Endothelial cell of umbilical vein (primary cell): ENCODE measurements at regions not wholly inside any gene's neighbourhood (a gene's known extent, or its start where the extent isn't known, plus 50 kb on each side); places are given as distances from the start of the nearest gene placed in this dataset.

Experiments used
- CTCF ChIP-seq, 2 donors: IDR thresholded peaks; 1 replicate in 1 of 2; 2 replicates in 1 of 2; pipeline ENCODE4 v1.5.1; 2011; ENCODE audit warnings: low read length in 2 of 2, mild to moderate bottlenecking in 2 of 2, moderate library complexity in 2 of 2, control low read depth in 1 of 2, inconsistent platforms in 1 of 2, low read depth in 1 of 2; ENCODE audit not compliant: insufficient read depth in 1 of 2; ENCODE audit errors: extremely low read depth in 1 of 2
- EZH2 ChIP-seq: IDR thresholded peaks from 2 replicates; pipeline ENCODE4 v1.6.1; 2012; ENCODE audit warnings: borderline replicate concordance, low read depth, mild to moderate bottlenecking, moderate library complexity, low read length, inconsistent platforms; ENCODE audit not compliant: severe bottlenecking
- GATA2 ChIP-seq: IDR thresholded peaks from 2 replicates; pipeline ENCODE4 v1.7.0; 2011; ENCODE audit warnings: low read depth, mild to moderate bottlenecking, moderate library complexity, mixed read lengths, low read length; ENCODE audit not compliant: insufficient read length, insufficient read depth
- MAX ChIP-seq: IDR thresholded peaks from 2 replicates; pipeline ENCODE4 v1.6.1; 2011; ENCODE audit not compliant: insufficient read depth, insufficient read length

- TF ChIP-seq EZH2 (no peak), CTCF (IDR thresholded peaks at IDR 0.05; ENCODE audit: extremely low read depth in 1 of 2, insufficient read depth in 1 of 2, low read depth in 1 of 2, low read length in 2 of 2) (no peak), MAX (no peak), GATA2 (no peak)
These were observed 868.1 kb upstream of the AUTS2 start for GRCh38 chr7:68730194-68730593.
